Effector memory CD4-positive, alpha-beta T cell (primary cell): ENCODE measurements at regions not wholly inside any gene's neighbourhood (a gene's known extent, or its start where the extent isn't known, plus 50 kb on each side); places are given as distances from the start of the nearest gene placed in this dataset.

ENCODE experiments used
- DNase-seq, 3 donors: peaks; one replicate each; pipeline ENCODE4 v3.0.0-alpha.2; 2020
- H3K27ac ChIP-seq: 2 replicates; pipeline ENCODE4 v1.7.0; 2013; ENCODE audit warnings: mild to moderate bottlenecking, low read length, moderate library complexity; ENCODE audit not compliant: insufficient read depth, poor library complexity, severe bottlenecking
- H3K27me3 ChIP-seq: replicated peaks from 2 replicates; pipeline ENCODE4 v1.7.0; 2013; ENCODE audit warnings: mild to moderate bottlenecking, low read length; ENCODE audit not compliant: insufficient read depth, control insufficient read depth, poor library complexity, severe bottlenecking
- H3K36me3 ChIP-seq: 2 replicates; pipeline ENCODE4 v1.7.0; 2013; ENCODE audit warnings: mild to moderate bottlenecking, low read length, moderate library complexity; ENCODE audit not compliant: control insufficient read depth, insufficient read depth
- H3K4me1 ChIP-seq: 2 replicates; pipeline ENCODE4 v1.7.0; 2013; ENCODE audit warnings: low read length, mild to moderate bottlenecking; ENCODE audit not compliant: control insufficient read depth, insufficient read depth, poor library complexity, severe bottlenecking
- H3K4me3 ChIP-seq: 2 replicates; pipeline ENCODE4 v1.7.0; 2013; ENCODE audit warnings: low read length, low read depth, mild to moderate bottlenecking; ENCODE audit not compliant: insufficient read depth, poor library complexity, severe bottlenecking
- H3K9me3 ChIP-seq: 2 replicates; pipeline ENCODE4 v1.7.0; 2013; ENCODE audit warnings: mild to moderate bottlenecking, low read length, moderate library complexity; ENCODE audit not compliant: control insufficient read depth

GRCh38 chr2:207257251-207258250 lies 91.8 kb upstream of the KLF7 start:
- H3K4me3 ChIP-seq, result no peak overlapping the region
- no peak for DNase-seq
- no peaks in the 10 kb centered on the region for H3K9me3 ChIP-seq
- H3K4me1 ChIP-seq, result no peaks in the 10 kb centered on the region
- H3K36me3 ChIP-seq, result no peaks in the 10 kb centered on the region
- H3K27me3 ChIP-seq, result no peaks in the 10 kb centered on the region
- no peak overlapping the region for H3K27ac ChIP-seq

GRCh38 chr2:207258263-207258991 lies 92.7 kb upstream of the KLF7 start:
- no peaks in the 10 kb centered on the region for H3K27me3 ChIP-seq
- H3K27ac ChIP-seq, result no peak overlapping the region
- no peaks in the 10 kb centered on the region for H3K36me3 ChIP-seq
- DNase-seq, result no peak
- H3K4me3 ChIP-seq, result no peak overlapping the region
- no peaks in the 10 kb centered on the region for H3K4me1 ChIP-seq
- H3K9me3 ChIP-seq, result no peaks in the 10 kb centered on the region

- Histone ChIP-seq H3K4me3 (no peak overlapping the region), H3K4me1 (no peaks in the 10 kb centered on the region), H3K27me3 (no peaks in the 10 kb centered on the region), H3K36me3 (no peaks in the 10 kb centered on the region), H3K9me3 (no peaks in the 10 kb centered on the region), H3K27ac (no peak overlapping the region)
- no peak for DNase-seq
Observed at GRCh38 chr2:207260021-207260420, 94.3 kb upstream of the KLF7 start.

- DNase-seq, result no peak
- no peaks in the 10 kb centered on the region for H3K36me3 ChIP-seq
- no peaks in the 10 kb centered on the region for H3K9me3 ChIP-seq
- H3K4me3 ChIP-seq, result no peak overlapping the region
- H3K27ac ChIP-seq, result no peak overlapping the region
- H3K27me3 ChIP-seq, result no peaks in the 10 kb centered on the region
- H3K4me1 ChIP-seq, result no peaks in the 10 kb centered on the region
Observed at GRCh38 chr2:207260947-207261346, 95.2 kb upstream of the KLF7 start.

GRCh38 chr2:207264310-207264709 lies 98.6 kb upstream of the KLF7 start:
- Histone ChIP-seq H3K4me1 (no peaks in the 10 kb centered on the region), H3K4me3 (no peak overlapping the region), H3K9me3 (no peaks in the 10 kb centered on the region), H3K27me3 (no peaks in the 10 kb centered on the region), H3K36me3 (no peaks in the 10 kb centered on the region), H3K27ac (no peak overlapping the region)
- no peak for DNase-seq

GRCh38 chr2:207265332-207265731 lies 99.6 kb upstream of the KLF7 start:
- no peaks in the 10 kb centered on the region for H3K36me3 ChIP-seq
- no peak overlapping the region for H3K27ac ChIP-seq
- H3K27me3 ChIP-seq, result no peaks in the 10 kb centered on the region
- no peaks in the 10 kb centered on the region for H3K4me1 ChIP-seq
- H3K4me3 ChIP-seq, result no peak overlapping the region
- no peak for DNase-seq
- no peaks in the 10 kb centered on the region for H3K9me3 ChIP-seq

GRCh38 chr2:207265869-207266268 lies 100.1 kb upstream of the KLF7 start:
- Histone ChIP-seq H3K4me3 (no peak overlapping the region), H3K9me3 (no peaks in the 10 kb centered on the region), H3K36me3 (no peaks in the 10 kb centered on the region), H3K4me1 (no peaks in the 10 kb centered on the region), H3K27me3 (no peaks in the 10 kb centered on the region), H3K27ac (no peak overlapping the region)
- DNase-seq, result no peak

- Histone ChIP-seq H3K27me3 (no peaks in the 10 kb centered on the region), H3K27ac (no peak overlapping the region), H3K4me3 (no peak overlapping the region), H3K4me1 (no peaks in the 10 kb centered on the region), H3K36me3 (no peaks in the 10 kb centered on the region), H3K9me3 (no peaks in the 10 kb centered on the region)
- no peak for DNase-seq
Observed at GRCh38 chr2:207266648-207267047, 100.9 kb upstream of the KLF7 start.

- Histone ChIP-seq H3K4me1 (no peaks in the 10 kb centered on the region), H3K9me3 (no peaks in the 10 kb centered on the region), H3K4me3 (no peak overlapping the region), H3K27me3 (no peaks in the 10 kb centered on the region), H3K27ac (no peak overlapping the region), H3K36me3 (no peaks in the 10 kb centered on the region)
- no peak for DNase-seq
Observed at GRCh38 chr2:207269038-207269437, 103.3 kb upstream of the KLF7 start.
